Natural killer cell (primary cell): ENCODE measurements at regions not wholly inside any gene's neighbourhood (a gene's known extent, or its start where the extent isn't known, plus 50 kb on each side); places are given as distances from the start of the nearest gene placed in this dataset.

Source experiments
- ATAC-seq, 3 donors: fragments of 150-1000 bp in 2 of 3; fragments of 200-7000 bp in 1 of 3; cut with Tn5 transposase; 1 replicate in 1 of 3; 2 replicates in 2 of 3; pipeline ENCODE4 v1.10.0; 2021; ENCODE audit warnings: mild to moderate bottlenecking in 2 of 3, moderate library complexity in 2 of 3
- DNase-seq, 2 donors: peaks; one replicate each; pipeline versions ENCODE4 v3.0.0 to v3.0.0-alpha.2; 2013 to 2021; ENCODE audit warnings: mixed read lengths in 1 of 2
- H3K27ac ChIP-seq: one replicate; pipeline ENCODE4 v1.5.1; 2013; ENCODE audit warnings: mild to moderate bottlenecking, low read length
- H3K27me3 ChIP-seq: one replicate; pipeline ENCODE4 v1.6.1; 2013; ENCODE audit warnings: low read length; ENCODE audit not compliant: control insufficient read depth, insufficient read depth
- H3K36me3 ChIP-seq: one replicate; pipeline ENCODE4 v1.6.1; 2013; ENCODE audit warnings: low read length; ENCODE audit not compliant: control insufficient read depth, insufficient read depth
- H3K4me1 ChIP-seq: one replicate; pipeline ENCODE4 v1.6.1; 2013; ENCODE audit warnings: low read length; ENCODE audit not compliant: control insufficient read depth, insufficient read depth
- H3K4me3 ChIP-seq: one replicate; pipeline ENCODE4 v1.5.1; 2013; ENCODE audit warnings: low read length
- H3K9me3 ChIP-seq: one replicate; pipeline ENCODE4 v1.6.1; 2013; ENCODE audit warnings: low read length; ENCODE audit not compliant: control insufficient read depth, insufficient read depth
- H3K27ac Mint-ChIP-seq, 2 donors: one replicate each; pipeline ENCODE4 v1.8.0; 2022; ENCODE audit warnings: mild to moderate bottlenecking in 2 of 2, mixed read lengths in 2 of 2, moderate library complexity in 1 of 2
- H3K27me3 Mint-ChIP-seq, 2 donors: one replicate each; pipeline ENCODE4 v1.8.0; 2022; ENCODE audit warnings: low read depth in 2 of 2, mixed read lengths in 2 of 2
- H3K36me3 Mint-ChIP-seq: one replicate; pipeline ENCODE4 v1.8.0; 2022; ENCODE audit warnings: mixed read lengths
- H3K4me1 Mint-ChIP-seq, 2 donors: one replicate each; pipeline ENCODE4 v1.8.0; 2022; ENCODE audit warnings: mixed read lengths in 2 of 2
- H3K4me3 Mint-ChIP-seq: one replicate; pipeline ENCODE4 v1.8.0; 2022; ENCODE audit warnings: mild to moderate bottlenecking, moderate library complexity, mixed read lengths
- H3K9me3 Mint-ChIP-seq, 2 donors: one replicate each; pipeline ENCODE4 v1.8.0; 2022; ENCODE audit warnings: mixed read lengths in 2 of 2
- CTCF ChIP-seq: fragments of 200-600 bp; IDR thresholded peaks from one replicate; pipeline ENCODE4 v1.8.0; 2022; ENCODE audit warnings: antibody characterized with exemption
- WGBS: methylation state at CpG from one replicate; pipeline ENCODE4 v1.1.7; 2013; ENCODE audit warnings: missing lambda C conversion rate; ENCODE audit not compliant: insufficient coverage; 5-methylcytosine and 5-hydroxymethylcytosine counted together
- intact Hi-C: fragments of 100-400 bp; cut with micrococcal nuclease; formaldehyde crosslinking; loops from one replicate; pipeline ENCODE4 v1.14.2; 2022

DNA sequence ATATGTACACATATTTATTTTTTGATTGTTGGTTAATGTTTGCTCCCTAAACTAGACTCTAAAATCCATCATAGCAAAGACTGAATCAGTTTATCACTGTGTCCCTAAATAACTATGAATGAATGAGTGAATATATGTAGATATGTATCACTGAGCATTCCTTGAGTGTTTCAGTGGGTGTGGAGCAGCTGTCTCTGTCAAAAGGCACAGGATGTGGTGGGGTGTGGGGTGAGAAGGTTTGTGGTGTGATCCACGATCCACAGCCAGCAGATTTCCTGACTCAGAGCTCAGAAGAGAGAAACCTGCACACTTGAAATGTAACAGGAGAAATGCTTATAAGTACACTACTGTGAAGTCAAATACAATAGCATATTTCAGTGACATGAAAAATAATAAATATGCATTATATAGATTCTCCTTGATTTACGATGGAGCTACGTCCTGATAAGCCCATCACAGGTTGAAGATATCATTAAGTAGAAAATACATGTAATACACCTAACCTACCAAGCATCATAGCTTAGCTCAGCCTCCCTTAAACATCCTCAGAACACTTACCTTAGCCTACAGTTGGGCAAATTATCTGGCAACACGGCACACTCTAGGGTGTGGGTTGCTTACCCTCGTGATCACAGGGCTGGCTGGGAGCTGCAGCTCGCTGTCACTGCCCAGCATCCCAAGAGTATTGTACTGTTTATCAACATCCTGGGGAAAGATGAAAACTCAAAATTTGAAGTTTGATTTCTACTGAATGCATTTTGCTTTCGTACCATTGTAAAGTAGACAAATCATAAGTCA, 287.0 kb downstream of the GAS1 start:
- H3K4me3 ChIP-seq = no peak overlapping the region
- H3K27ac ChIP-seq = no peak overlapping the region
- H3K9me3 ChIP-seq = no peaks in the 10 kb centered on the region
- ATAC-seq (peak; percentile 47 to 75 (median 62)), DNase-seq (peak in 1 of 2 donors; percentile 21)
- intact Hi-C loops = no loop called here
- peaks cover 0 to 14% of the 10 kb centered on the region in 2 donors for H3K27me3 Mint-ChIP-seq
- TF ChIP-seq CTCF = no peak
- H3K9me3 Mint-ChIP-seq = no peaks in the 10 kb centered on the region
- peaks cover 10% of the 10 kb centered on the region for H3K4me1 ChIP-seq
- peak overlapping the region; percentile 75 to 81 for H3K27ac Mint-ChIP-seq
- H3K4me3 Mint-ChIP-seq = peak overlapping the region; percentile 82
- H3K36me3 Mint-ChIP-seq = no peaks in the 10 kb centered on the region
- WGBS = 52% methylated on average over 6 of the region's 7 CpGs
- no peaks in the 10 kb centered on the region for H3K36me3 ChIP-seq
- peaks cover 23% of the 10 kb centered on the region in 2 donors for H3K4me1 Mint-ChIP-seq
- H3K27me3 ChIP-seq = no peaks in the 10 kb centered on the region

- peaks cover 23% of the 10 kb centered on the region in 2 donors for H3K4me1 Mint-ChIP-seq
- intact Hi-C loops = no loop called here
- Histone ChIP-seq H3K27ac (no peak overlapping the region), H3K36me3 (no peaks in the 10 kb centered on the region), H3K27me3 (no peaks in the 10 kb centered on the region), H3K9me3 (no peaks in the 10 kb centered on the region), H3K4me3 (no peak overlapping the region), H3K4me1 (peaks cover 10% of the 10 kb centered on the region)
- H3K27me3 Mint-ChIP-seq = peaks cover 4 to 17% of the 10 kb centered on the region in 2 donors
- H3K4me3 Mint-ChIP-seq = peak overlapping the region; percentile 82
- ATAC-seq (peak in 1 of 3 donors; percentile 55), DNase-seq (no peak)
- H3K36me3 Mint-ChIP-seq = no peaks in the 10 kb centered on the region
- TF ChIP-seq CTCF = no peak
- no peaks in the 10 kb centered on the region for H3K9me3 Mint-ChIP-seq
- peak overlapping the region; percentile 75 to 81 for H3K27ac Mint-ChIP-seq
- 38% methylated on average over 2 of the region's 3 CpGs for WGBS
These were observed 287.8 kb downstream of the GAS1 start for GRCh38 chr9:86659413-86660046.

GRCh38 chr9:86655147-86655546, 292.2 kb downstream of the GAS1 start:
- Mint-ChIP-seq H3K4me3 (no peak overlapping the region), H3K27ac (no peak overlapping the region), H3K9me3 (no peaks in the 10 kb centered on the region), H3K4me1 (peaks cover 14 to 15% of the 10 kb centered on the region in 2 donors), H3K27me3 (peaks cover 14 to 43% of the 10 kb centered on the region in 2 donors), H3K36me3 (no peaks in the 10 kb centered on the region)
- intact Hi-C loops = no loop called here
- DNase-seq (no peak), ATAC-seq (no peak)
- H3K9me3 ChIP-seq = no peaks in the 10 kb centered on the region
- H3K36me3 ChIP-seq = no peaks in the 10 kb centered on the region
- H3K27me3 ChIP-seq = no peaks in the 10 kb centered on the region
- no peak overlapping the region for H3K27ac ChIP-seq
- peaks cover 5% of the 10 kb centered on the region for H3K4me1 ChIP-seq
- no peak overlapping the region for H3K4me3 ChIP-seq
- no peak for TF ChIP-seq CTCF
